Neural crest cell (in vitro differentiated cells): ENCODE measurements at regions not wholly inside any gene's neighbourhood (a gene's known extent, or its start where the extent isn't known, plus 50 kb on each side); places are given as distances from the start of the nearest gene placed in this dataset.

ENCODE experiments used
- DNase-seq: peaks from one replicate; pipeline ENCODE4 v3.0.0; 2021; ENCODE audit warnings: low read depth, mixed read lengths, low spot score
- H3K27ac Mint-ChIP-seq: one replicate; pipeline ENCODE4 v1.8.0; 2021; ENCODE audit warnings: mild to moderate bottlenecking, mixed read lengths; ENCODE audit not compliant: unreplicated experiment
- H3K27me3 Mint-ChIP-seq: 2 replicates; pipeline ENCODE4 v1.8.0; 2021; ENCODE audit warnings: low read depth, mild to moderate bottlenecking, mixed read lengths
- H3K36me3 Mint-ChIP-seq: 2 replicates; pipeline ENCODE4 v1.8.0; 2021; ENCODE audit warnings: low read depth, mild to moderate bottlenecking, mixed read lengths
- H3K4me1 Mint-ChIP-seq: 2 replicates; pipeline ENCODE4 v1.8.0; 2021; ENCODE audit warnings: mixed read lengths
- H3K4me3 Mint-ChIP-seq: one replicate; pipeline ENCODE4 v1.8.0; 2021; ENCODE audit warnings: mild to moderate bottlenecking, mixed read lengths
- H3K9me3 Mint-ChIP-seq: 2 replicates; pipeline ENCODE4 v1.8.0; 2021; ENCODE audit warnings: mixed read lengths
- TF ChIP-seq, protein P1 (sequence below): fragments of 200-600 bp; sonication (generic); conservative IDR thresholded peaks from 2 replicates; pipeline ENCODE4 v1.5.0; 2021; ENCODE audit warnings: antibody characterized with exemption, mild to moderate bottlenecking

DNA sequence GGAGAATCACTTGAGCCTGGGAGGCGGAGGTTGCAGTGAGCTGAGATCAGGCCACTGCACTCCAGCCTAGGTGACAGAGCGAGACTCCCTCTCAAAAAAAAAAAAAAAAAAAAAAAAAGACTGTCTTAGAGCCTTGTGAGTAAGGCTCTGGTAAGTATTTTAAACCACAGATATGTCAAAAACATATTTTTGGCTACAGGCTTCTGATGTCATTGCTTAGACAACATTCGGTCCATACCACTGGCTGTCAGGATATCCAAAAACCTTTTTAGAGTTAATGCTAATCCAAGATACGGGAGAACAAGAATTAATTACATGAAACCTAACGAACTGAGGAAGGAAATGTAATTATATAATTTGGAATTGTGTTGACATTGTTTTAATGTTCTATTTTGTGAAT, 999.5 kb upstream of the PABPC4L start:
- no peaks in the 10 kb centered on the region for H3K4me1 Mint-ChIP-seq
- TF ChIP-seq, protein P1, sequence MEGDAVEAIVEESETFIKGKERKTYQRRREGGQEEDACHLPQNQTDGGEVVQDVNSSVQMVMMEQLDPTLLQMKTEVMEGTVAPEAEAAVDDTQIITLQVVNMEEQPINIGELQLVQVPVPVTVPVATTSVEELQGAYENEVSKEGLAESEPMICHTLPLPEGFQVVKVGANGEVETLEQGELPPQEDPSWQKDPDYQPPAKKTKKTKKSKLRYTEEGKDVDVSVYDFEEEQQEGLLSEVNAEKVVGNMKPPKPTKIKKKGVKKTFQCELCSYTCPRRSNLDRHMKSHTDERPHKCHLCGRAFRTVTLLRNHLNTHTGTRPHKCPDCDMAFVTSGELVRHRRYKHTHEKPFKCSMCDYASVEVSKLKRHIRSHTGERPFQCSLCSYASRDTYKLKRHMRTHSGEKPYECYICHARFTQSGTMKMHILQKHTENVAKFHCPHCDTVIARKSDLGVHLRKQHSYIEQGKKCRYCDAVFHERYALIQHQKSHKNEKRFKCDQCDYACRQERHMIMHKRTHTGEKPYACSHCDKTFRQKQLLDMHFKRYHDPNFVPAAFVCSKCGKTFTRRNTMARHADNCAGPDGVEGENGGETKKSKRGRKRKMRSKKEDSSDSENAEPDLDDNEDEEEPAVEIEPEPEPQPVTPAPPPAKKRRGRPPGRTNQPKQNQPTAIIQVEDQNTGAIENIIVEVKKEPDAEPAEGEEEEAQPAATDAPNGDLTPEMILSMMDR, result no peak
- H3K27ac Mint-ChIP-seq, result no peak overlapping the region
- H3K9me3 Mint-ChIP-seq, result no peaks in the 10 kb centered on the region
- DNase-seq, result no peak
- no peaks in the 10 kb centered on the region for H3K27me3 Mint-ChIP-seq
- no peaks in the 10 kb centered on the region for H3K36me3 Mint-ChIP-seq
- H3K4me3 Mint-ChIP-seq, result no peak overlapping the region

DNA sequence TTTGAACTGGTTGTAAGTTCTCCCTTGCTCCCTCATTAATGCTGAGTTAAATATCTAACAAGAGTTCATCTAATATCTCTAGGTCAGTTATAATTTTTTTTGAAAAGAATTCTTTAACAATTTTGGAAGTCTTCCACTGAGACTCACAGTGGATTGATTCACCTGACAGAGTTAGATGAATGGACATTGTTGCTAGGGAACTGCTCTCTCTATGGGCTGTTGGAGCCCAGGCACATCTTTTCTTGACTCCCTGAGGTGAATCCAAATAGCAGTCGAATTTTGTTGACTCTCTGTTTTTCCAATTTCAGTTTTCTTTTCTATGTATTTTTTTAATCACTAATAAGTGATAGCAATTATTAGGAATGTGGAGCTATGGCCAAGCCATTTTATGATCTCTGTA, 996.1 kb upstream of the PABPC4L start:
- DNase-seq, result no peak
- no peaks in the 10 kb centered on the region for H3K27me3 Mint-ChIP-seq
- TF ChIP-seq, protein P1, result no peak
- no peaks in the 10 kb centered on the region for H3K4me1 Mint-ChIP-seq
- H3K27ac Mint-ChIP-seq, result no peak overlapping the region
- H3K36me3 Mint-ChIP-seq, result no peaks in the 10 kb centered on the region
- peaks cover 3% of the 10 kb centered on the region for H3K9me3 Mint-ChIP-seq
- no peak overlapping the region for H3K4me3 Mint-ChIP-seq

DNA sequence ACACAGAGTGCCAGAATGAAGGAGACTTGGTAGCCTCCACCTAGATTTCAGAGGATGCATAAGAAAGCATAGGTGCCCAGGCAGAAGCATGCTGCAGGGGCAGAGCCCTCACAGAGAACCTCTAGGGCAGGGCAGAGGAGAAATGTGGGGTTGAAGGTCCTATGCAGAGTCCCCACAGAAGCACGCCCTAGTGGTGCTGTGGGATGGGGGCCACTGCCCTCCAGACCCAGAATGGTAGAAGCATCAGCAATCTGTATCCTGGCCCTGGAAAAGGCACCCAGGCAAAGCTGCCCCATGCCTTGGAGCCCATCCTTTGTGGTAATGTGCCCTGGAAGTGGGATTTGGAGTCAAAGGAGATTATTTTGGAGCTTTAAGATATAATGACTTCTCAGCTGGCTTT, 992.9 kb upstream of the PABPC4L start:
- H3K4me3 Mint-ChIP-seq, result no peak overlapping the region
- no peaks in the 10 kb centered on the region for H3K36me3 Mint-ChIP-seq
- H3K27me3 Mint-ChIP-seq, result no peaks in the 10 kb centered on the region
- no peak for DNase-seq
- no peak overlapping the region for H3K27ac Mint-ChIP-seq
- TF ChIP-seq, protein P1, result no peak
- H3K9me3 Mint-ChIP-seq, result peaks cover 3% of the 10 kb centered on the region
- H3K4me1 Mint-ChIP-seq, result no peaks in the 10 kb centered on the region

DNA sequence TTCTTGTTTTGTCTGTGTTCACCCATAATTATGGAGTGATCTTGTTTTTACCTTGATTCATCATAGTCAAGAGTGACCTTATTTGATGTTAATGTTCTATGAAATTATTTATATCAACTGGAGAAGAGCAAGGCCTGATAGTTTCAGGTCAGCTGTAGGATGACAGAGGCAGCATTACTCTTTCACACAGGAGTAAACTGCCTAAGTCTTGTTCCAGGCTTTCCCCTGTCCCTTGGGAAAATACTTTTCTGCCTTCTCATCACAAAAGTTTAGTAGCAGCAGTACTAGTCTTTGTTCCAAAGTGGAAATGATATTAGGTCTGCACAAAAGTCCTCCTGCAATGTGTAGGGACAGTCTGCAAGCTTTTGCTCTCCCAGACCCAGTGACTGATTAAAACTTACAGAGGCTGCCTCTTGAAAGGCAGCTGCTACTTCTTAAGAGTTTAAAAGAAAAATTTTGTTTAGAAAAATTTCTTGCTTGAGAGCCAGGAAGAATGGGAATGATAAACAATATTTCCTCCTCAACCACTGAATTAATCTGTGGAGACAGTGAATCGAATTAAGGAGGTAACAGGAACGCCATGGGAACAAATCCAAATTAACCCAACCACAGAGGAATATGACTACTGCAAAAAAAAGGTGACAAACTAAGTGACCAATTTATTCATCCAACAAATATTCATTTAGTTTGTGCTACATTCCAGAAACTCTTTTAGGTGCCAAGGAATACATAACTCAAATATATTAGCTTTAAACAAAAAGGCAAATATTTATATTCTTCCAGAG, 991.4 kb upstream of the PABPC4L start:
- peaks cover 4% of the 10 kb centered on the region for H3K9me3 Mint-ChIP-seq
- no peaks in the 10 kb centered on the region for H3K36me3 Mint-ChIP-seq
- H3K27me3 Mint-ChIP-seq, result no peaks in the 10 kb centered on the region
- no peak for DNase-seq
- no peaks in the 10 kb centered on the region for H3K4me1 Mint-ChIP-seq
- TF ChIP-seq, protein P1, result no peak
- no peak overlapping the region for H3K4me3 Mint-ChIP-seq
- H3K27ac Mint-ChIP-seq, result no peak overlapping the region

DNA sequence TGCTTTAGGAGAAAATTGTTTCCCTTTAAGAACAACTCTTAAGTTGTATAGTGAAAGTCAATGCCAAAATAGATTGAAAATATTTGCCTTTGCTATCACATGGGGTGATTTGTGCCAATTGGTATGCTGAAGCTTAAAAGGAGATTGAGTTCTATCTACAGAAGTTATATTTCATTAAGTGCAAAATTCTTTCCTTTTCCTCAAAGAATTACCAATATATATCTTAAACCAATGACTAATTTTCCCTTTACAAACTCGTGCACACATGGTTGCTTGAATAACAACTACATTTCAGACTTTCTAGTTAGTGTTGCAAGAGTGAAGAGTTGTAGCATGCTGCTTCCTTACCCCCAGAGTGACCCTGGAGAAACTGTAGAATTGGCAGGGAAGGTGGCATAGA, 990.0 kb upstream of the PABPC4L start:
- no peak for DNase-seq
- H3K27me3 Mint-ChIP-seq, result no peaks in the 10 kb centered on the region
- TF ChIP-seq, protein P1, result no peak
- H3K27ac Mint-ChIP-seq, result no peak overlapping the region
- peaks cover 5% of the 10 kb centered on the region for H3K9me3 Mint-ChIP-seq
- H3K36me3 Mint-ChIP-seq, result no peaks in the 10 kb centered on the region
- no peaks in the 10 kb centered on the region for H3K4me1 Mint-ChIP-seq
- no peak overlapping the region for H3K4me3 Mint-ChIP-seq
